DOHH2 (cell line): ENCODE measurements at regions not wholly inside any gene's neighbourhood (a gene's known extent, or its start where the extent isn't known, plus 50 kb on each side); places are given as distances from the start of the nearest gene placed in this dataset.

Source experiments
- CTCF ChIP-seq: fragments of 200-600 bp; sonication (generic); IDR thresholded peaks from one replicate; pipeline ENCODE4 v1.5.1; 2014; ENCODE audit warnings: antibody characterized with exemption, mild to moderate bottlenecking, low read depth, low read length; ENCODE audit not compliant: poor library complexity, severe bottlenecking
- EZH2phosphoT487 ChIP-seq: fragments of 200-600 bp; sonication (generic); IDR thresholded peaks from 2 replicates; pipeline ENCODE4 v1.6.1; 2017; ENCODE audit warnings: borderline replicate concordance, mild to moderate bottlenecking, antibody characterized with exemption, low read length, moderate library complexity, mixed read lengths

GRCh38 chr12:85529896-85530295, 249.9 kb downstream of the ALX1 start:
- TF ChIP-seq CTCF (no peak), EZH2phosphoT487 (no peak)
